ENCODE measurements at regions not wholly inside any gene's neighbourhood (a gene's known extent, or its start where the extent isn't known, plus 50 kb on each side); places are given as distances from the start of the nearest gene placed in this dataset.
"Not testable (repeated sequence)": the region's sequence is repeated elsewhere in the genome, so short reads cannot be mapped to it uniquely, and the experiment has no call there.

DNA sequence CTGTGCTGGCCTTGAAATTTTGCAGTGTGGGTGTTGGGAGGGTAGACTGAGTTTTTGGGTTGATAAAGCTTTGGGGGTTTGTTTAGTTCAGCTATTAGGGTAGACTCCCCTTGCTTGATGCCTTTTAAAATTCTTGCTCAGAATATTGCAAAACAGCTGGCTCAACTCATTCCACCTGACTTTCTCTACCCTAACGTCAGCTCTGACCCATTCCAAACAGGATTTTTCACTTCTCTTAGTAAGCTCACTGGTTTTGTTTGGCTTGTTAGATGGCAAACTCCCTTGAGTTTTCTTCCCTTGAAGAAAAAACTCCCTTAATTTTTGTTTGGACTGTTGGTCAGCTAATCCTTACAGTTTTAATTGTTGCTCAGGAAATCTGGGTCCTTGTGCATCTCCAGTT, 195.1 kb upstream of the DTNA start:
- Histone ChIP-seq H3K36me3 (ENCODE audit: control insufficient read depth in 5 of 5, insufficient read depth in 5 of 5, low read length in 5 of 5) (no peaks in the 10 kb centered on the region), H3K9me3 (ENCODE audit: control insufficient read depth in 5 of 5, low read length in 5 of 5) (no peaks in the 10 kb centered on the region)

DNA sequence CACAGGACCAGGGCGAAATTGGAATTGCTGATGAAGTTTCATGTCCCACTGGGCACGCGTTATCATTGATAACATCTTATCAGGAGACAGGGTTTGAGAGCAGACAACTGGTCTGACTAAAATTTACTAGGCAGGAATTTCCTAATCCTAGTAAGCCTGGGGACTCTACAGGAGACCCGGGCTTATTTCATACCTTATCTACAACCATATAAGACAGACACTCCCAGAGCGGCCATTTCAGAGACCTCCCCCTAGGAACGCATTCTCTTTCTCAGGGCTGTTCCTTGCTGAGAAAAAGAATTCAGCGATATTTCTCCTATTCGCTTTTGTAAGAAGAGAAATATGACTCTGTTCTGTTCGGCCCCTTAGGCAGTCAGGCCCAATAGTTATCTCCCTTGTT, 193.7 kb upstream of the DTNA start:
- not testable (repeated sequence) for H3K9me3 ChIP-seq (ENCODE audit: control insufficient read depth in 5 of 5, low read length in 5 of 5); H3K27ac ChIP-seq (ENCODE audit: low read depth, low read length); H3K9ac ChIP-seq (ENCODE audit: low read length in 5 of 5); H3K36me3 ChIP-seq (ENCODE audit: control insufficient read depth in 5 of 5, insufficient read depth in 5 of 5, low read length in 5 of 5); H3K4me3 ChIP-seq (ENCODE audit: low read depth in 1 of 5, low read length in 5 of 5); H3K27me3 ChIP-seq (ENCODE audit: control insufficient read depth in 5 of 5, insufficient read depth in 4 of 5, low read length in 5 of 5); H3K4me1 ChIP-seq (ENCODE audit: control insufficient read depth in 5 of 5, insufficient read depth in 5 of 5, low read length in 5 of 5)

More for the DNA sequence above, 195.1 kb upstream of the DTNA start:
- no peak overlapping the region for H3K9ac ChIP-seq (ENCODE audit: low read length in 5 of 5)
- H3K4me3 ChIP-seq (ENCODE audit: low read depth in 1 of 5, low read length in 5 of 5) = no peak overlapping the region
- no peaks in the 10 kb centered on the region for H3K27me3 ChIP-seq (ENCODE audit: control insufficient read depth in 5 of 5, insufficient read depth in 4 of 5, low read length in 5 of 5)
- H3K4me1 ChIP-seq (ENCODE audit: control insufficient read depth in 5 of 5, insufficient read depth in 5 of 5, low read length in 5 of 5) = peaks cover 0 to 4% (median 0%) of the 10 kb centered on the region in 5 donors
- H3K27ac ChIP-seq (ENCODE audit: low read depth, low read length) = no peak overlapping the region

DNA sequence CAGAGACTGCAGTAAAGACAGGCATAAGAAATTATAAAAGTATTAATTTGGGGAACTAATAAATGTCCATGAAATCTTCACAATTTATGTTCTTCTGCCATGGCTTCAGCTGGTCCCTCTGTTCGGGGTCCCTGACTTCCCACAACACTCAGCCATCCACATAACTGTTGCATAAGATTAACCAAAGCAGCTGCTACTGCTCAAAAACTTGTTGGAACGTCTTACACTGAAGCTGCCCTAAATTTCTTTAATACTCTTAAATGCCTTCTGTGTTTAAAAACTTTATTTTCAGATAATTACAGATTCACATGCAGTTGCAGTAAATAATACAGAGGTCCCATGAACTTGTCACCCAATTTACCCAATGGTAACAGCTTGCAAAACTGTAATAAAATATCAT, 193.1 kb upstream of the DTNA start:
- H3K36me3 ChIP-seq (ENCODE audit: control insufficient read depth in 5 of 5, insufficient read depth in 5 of 5, low read length in 5 of 5); H3K27ac ChIP-seq (ENCODE audit: low read depth, low read length); H3K9ac ChIP-seq (ENCODE audit: low read length in 5 of 5); H3K27me3 ChIP-seq (ENCODE audit: control insufficient read depth in 5 of 5, insufficient read depth in 4 of 5, low read length in 5 of 5); H3K9me3 ChIP-seq (ENCODE audit: control insufficient read depth in 5 of 5, low read length in 5 of 5); H3K4me1 ChIP-seq (ENCODE audit: control insufficient read depth in 5 of 5, insufficient read depth in 5 of 5, low read length in 5 of 5); H3K4me3 ChIP-seq (ENCODE audit: low read depth in 1 of 5, low read length in 5 of 5): not testable (repeated sequence)

DNA sequence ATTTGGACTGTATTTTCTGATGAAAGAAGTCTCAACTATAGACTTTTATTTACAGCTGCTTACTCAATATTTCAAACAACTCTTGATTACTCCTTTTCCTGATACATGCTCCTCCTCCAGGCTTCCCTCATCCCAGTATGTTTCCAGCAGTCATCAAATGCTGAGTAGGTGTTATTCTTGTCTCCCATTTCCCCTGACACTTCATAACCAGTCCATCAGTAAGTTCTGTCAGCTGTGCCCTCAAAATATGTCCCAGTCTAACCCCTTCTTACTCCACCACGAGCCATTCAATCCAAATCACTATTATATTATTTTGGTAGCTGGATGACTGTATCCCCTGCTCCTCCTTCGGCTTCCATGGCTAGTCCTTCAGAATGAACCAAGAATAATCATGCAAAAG, 189.1 kb upstream of the DTNA start:
- Histone ChIP-seq H3K27me3 (ENCODE audit: control insufficient read depth in 5 of 5, insufficient read depth in 4 of 5, low read length in 5 of 5) (no peaks in the 10 kb centered on the region), H3K4me1 (ENCODE audit: control insufficient read depth in 5 of 5, insufficient read depth in 5 of 5, low read length in 5 of 5) (peaks cover 0 to 5% (median 0%) of the 10 kb centered on the region in 5 donors), H3K4me3 (ENCODE audit: low read depth in 1 of 5, low read length in 5 of 5) (no peak overlapping the region), H3K9ac (ENCODE audit: low read length in 5 of 5) (no peak overlapping the region), H3K9me3 (ENCODE audit: control insufficient read depth in 5 of 5, low read length in 5 of 5) (no peaks in the 10 kb centered on the region), H3K36me3 (ENCODE audit: control insufficient read depth in 5 of 5, insufficient read depth in 5 of 5, low read length in 5 of 5) (no peaks in the 10 kb centered on the region), H3K27ac (ENCODE audit: low read depth, low read length) (no peak overlapping the region)

DNA sequence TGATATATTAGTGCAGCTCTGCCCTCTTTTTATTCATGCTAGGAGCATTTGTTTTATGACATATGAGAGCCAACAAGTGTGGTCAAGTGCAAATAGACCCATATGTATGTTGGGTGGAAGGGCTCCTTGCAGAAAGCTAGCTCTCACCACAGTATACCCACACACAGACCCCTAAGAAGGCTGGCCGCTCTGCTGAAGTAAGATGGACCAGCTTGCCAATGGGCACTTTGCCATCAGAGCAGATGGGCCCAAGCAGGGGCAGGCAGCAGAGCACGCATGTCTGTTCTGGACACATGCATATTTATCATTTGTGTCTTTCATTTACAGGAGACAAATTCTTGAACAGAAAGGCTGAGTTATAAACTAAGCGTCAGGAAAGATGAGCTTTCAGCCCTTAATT, 187.5 kb upstream of the DTNA start:
- H3K36me3 ChIP-seq (ENCODE audit: control insufficient read depth in 5 of 5, insufficient read depth in 5 of 5, low read length in 5 of 5) = no peaks in the 10 kb centered on the region
- no peak overlapping the region for H3K4me3 ChIP-seq (ENCODE audit: low read depth in 1 of 5, low read length in 5 of 5)
- no peaks in the 10 kb centered on the region for H3K9me3 ChIP-seq (ENCODE audit: control insufficient read depth in 5 of 5, low read length in 5 of 5)
- no peak overlapping the region for H3K27ac ChIP-seq (ENCODE audit: low read depth, low read length)
- no peaks in the 10 kb centered on the region for H3K27me3 ChIP-seq (ENCODE audit: control insufficient read depth in 5 of 5, insufficient read depth in 4 of 5, low read length in 5 of 5)
- no peak overlapping the region for H3K9ac ChIP-seq (ENCODE audit: low read length in 5 of 5)
- H3K4me1 ChIP-seq (ENCODE audit: control insufficient read depth in 5 of 5, insufficient read depth in 5 of 5, low read length in 5 of 5) = peaks cover 0 to 11% (median 0%) of the 10 kb centered on the region in 5 donors

DNA sequence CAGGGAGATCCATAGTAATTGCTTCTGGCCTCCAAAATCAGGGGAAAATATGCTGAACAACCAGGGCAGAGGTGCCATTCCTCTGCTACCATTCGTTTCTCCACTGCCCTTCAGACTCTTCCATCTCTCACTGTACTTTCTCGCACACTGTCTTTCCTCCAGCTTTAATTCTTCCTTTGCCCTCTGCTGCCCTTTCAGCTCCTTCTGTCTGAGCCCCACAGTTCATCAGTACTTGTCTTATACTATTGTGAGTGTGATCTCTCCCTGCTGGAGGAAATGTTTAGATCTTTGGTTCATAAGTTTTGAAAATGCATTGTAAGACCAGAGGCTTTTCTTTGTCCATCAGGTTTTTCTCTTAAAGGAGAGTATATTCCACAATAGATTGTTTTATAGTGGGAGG, 184.9 kb upstream of the DTNA start:
- H3K27me3 ChIP-seq (ENCODE audit: control insufficient read depth in 5 of 5, insufficient read depth in 4 of 5, low read length in 5 of 5) = no peaks in the 10 kb centered on the region
- no peak overlapping the region for H3K4me3 ChIP-seq (ENCODE audit: low read depth in 1 of 5, low read length in 5 of 5)
- no peaks in the 10 kb centered on the region for H3K36me3 ChIP-seq (ENCODE audit: control insufficient read depth in 5 of 5, insufficient read depth in 5 of 5, low read length in 5 of 5)
- peaks cover 0 to 21% (median 0%) of the 10 kb centered on the region in 5 donors for H3K4me1 ChIP-seq (ENCODE audit: control insufficient read depth in 5 of 5, insufficient read depth in 5 of 5, low read length in 5 of 5)
- H3K9me3 ChIP-seq (ENCODE audit: control insufficient read depth in 5 of 5, low read length in 5 of 5) = no peaks in the 10 kb centered on the region
- H3K27ac ChIP-seq (ENCODE audit: low read depth, low read length) = no peak overlapping the region
- H3K9ac ChIP-seq (ENCODE audit: low read length in 5 of 5) = no peak overlapping the region

DNA sequence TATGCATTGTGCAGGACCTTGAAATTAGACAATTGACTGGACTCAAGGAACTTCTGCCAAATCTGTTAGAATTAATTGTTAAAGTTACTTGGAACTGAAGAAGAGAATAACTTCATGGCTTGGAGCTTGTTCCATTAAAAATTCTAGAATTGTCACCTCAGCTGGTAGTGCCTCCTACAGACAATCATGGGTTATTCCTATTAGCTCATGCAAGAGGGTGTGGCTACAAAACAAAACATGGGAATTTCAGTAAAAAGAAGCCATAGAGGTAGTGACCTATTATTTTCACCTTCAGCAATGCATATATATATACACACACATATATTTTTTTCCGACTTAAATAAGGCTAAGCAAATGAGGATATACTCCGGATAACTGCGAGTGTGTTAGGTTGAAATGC, 181.9 kb upstream of the DTNA start:
- H3K9ac ChIP-seq (ENCODE audit: low read length in 5 of 5) = no peak overlapping the region
- H3K4me1 ChIP-seq (ENCODE audit: control insufficient read depth in 5 of 5, insufficient read depth in 5 of 5, low read length in 5 of 5) = peaks cover 0 to 19% (median 0%) of the 10 kb centered on the region in 5 donors
- H3K27ac ChIP-seq (ENCODE audit: low read depth, low read length) = no peak overlapping the region

DNA sequence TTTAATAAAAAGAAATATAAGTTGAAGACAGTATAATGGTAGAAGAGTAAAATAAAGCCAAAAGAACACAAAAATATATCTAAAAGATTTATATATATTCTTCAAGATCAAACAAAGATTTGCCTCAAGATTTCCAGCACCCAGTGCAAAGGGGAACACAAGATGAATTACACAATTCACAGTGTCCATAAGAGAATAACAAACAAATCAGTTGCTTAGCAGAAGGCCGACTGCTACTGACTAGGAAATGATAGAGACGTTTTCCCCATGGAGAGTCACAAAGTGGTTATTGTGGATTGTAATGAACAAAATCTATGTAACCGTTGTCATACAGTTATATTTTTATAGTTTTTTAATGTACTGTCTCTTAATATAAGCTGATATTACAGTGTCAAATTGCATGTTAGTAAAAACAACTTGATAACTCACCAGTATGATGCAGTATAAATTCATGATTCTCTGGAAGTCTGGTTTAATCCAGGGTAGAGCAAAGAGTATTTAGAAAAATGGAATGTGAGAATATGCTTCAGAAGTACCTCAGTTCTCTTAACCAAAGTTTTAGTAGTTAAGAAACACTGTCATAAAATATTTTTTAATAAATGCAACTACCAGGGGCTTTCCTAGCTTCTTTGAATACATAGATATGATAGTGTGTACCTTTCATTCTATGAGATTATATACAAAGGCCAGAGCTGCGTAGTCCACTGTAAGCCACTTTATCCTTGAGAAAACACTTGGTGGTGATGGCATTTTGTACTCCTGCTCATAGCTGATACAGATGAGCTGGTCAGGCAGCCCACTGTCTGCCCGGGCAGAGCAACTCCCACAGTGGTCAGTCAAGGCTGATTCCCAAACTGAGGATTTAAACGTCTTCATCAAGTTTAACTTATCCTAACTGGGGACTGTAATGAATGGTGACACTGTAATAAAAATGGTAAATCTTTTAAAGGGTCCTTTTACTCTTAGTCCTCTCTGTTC, 180.5 kb upstream of the DTNA start:
- H3K27me3 ChIP-seq (ENCODE audit: control insufficient read depth in 5 of 5, insufficient read depth in 4 of 5, low read length in 5 of 5) = no peaks in the 10 kb centered on the region
- no peak overlapping the region for H3K27ac ChIP-seq (ENCODE audit: low read depth, low read length)
- H3K4me3 ChIP-seq (ENCODE audit: low read depth in 1 of 5, low read length in 5 of 5) = no peak overlapping the region
- H3K36me3 ChIP-seq (ENCODE audit: control insufficient read depth in 5 of 5, insufficient read depth in 5 of 5, low read length in 5 of 5) = no peaks in the 10 kb centered on the region
- no peak overlapping the region for H3K9ac ChIP-seq (ENCODE audit: low read length in 5 of 5)
- no peaks in the 10 kb centered on the region for H3K9me3 ChIP-seq (ENCODE audit: control insufficient read depth in 5 of 5, low read length in 5 of 5)
- peaks cover 0 to 19% (median 0%) of the 10 kb centered on the region in 5 donors for H3K4me1 ChIP-seq (ENCODE audit: control insufficient read depth in 5 of 5, insufficient read depth in 5 of 5, low read length in 5 of 5)

More for the DNA sequence above, 181.9 kb upstream of the DTNA start:
- no peak overlapping the region for H3K4me3 ChIP-seq (ENCODE audit: low read depth in 1 of 5, low read length in 5 of 5)
- no peaks in the 10 kb centered on the region for H3K9me3 ChIP-seq (ENCODE audit: control insufficient read depth in 5 of 5, low read length in 5 of 5)
- H3K27me3 ChIP-seq (ENCODE audit: control insufficient read depth in 5 of 5, insufficient read depth in 4 of 5, low read length in 5 of 5) = no peaks in the 10 kb centered on the region
- no peaks in the 10 kb centered on the region for H3K36me3 ChIP-seq (ENCODE audit: control insufficient read depth in 5 of 5, insufficient read depth in 5 of 5, low read length in 5 of 5)

DNA sequence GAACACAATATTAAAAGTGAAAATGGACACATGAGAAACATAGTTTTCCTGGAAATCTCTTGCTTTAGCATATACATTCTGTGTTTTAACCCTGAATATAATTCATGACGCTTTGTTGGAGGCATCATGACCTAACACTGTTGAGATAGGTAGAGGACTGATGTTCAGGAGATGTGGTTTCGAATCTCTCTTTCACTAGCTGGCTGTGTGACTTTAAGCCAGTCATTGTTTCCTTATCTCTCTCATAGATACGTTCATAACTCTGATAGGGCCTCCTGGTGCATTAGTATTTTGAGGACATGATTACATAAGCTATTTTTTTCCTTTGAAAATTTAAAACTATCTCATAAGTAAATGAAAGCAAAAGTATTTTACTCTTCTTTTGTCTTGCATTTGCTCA, 179.0 kb upstream of the DTNA start:
- no peaks in the 10 kb centered on the region for H3K27me3 ChIP-seq (ENCODE audit: control insufficient read depth in 5 of 5, insufficient read depth in 4 of 5, low read length in 5 of 5)
- no peak overlapping the region for H3K9ac ChIP-seq (ENCODE audit: low read length in 5 of 5)
- peaks cover 0 to 19% (median 0%) of the 10 kb centered on the region in 5 donors for H3K4me1 ChIP-seq (ENCODE audit: control insufficient read depth in 5 of 5, insufficient read depth in 5 of 5, low read length in 5 of 5)
- no peaks in the 10 kb centered on the region for H3K9me3 ChIP-seq (ENCODE audit: control insufficient read depth in 5 of 5, low read length in 5 of 5)
- H3K4me3 ChIP-seq (ENCODE audit: low read depth in 1 of 5, low read length in 5 of 5) = no peak overlapping the region
- no peaks in the 10 kb centered on the region for H3K36me3 ChIP-seq (ENCODE audit: control insufficient read depth in 5 of 5, insufficient read depth in 5 of 5, low read length in 5 of 5)
- H3K27ac ChIP-seq (ENCODE audit: low read depth, low read length) = no peak overlapping the region

DNA sequence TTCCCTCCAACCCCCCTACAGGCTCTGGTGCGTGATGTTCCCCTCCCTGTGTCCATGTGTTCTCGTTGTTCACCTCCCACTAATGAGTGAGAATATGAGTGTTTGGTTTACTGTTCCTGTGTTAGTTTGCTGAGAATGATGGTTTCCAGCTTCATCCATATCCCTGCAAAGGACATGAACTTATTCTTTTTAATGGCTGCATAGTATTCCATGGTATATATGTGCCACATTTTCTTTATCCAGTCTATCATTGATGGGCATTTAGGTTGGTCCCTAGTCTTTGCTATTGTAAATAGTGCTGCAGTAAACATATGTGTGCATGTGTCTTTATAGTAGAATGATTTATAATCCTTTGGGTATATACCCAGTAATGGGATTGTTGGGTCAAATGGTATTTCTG, 175.5 kb upstream of the DTNA start:
- H3K9ac ChIP-seq (ENCODE audit: low read length in 5 of 5); H3K4me3 ChIP-seq (ENCODE audit: low read depth in 1 of 5, low read length in 5 of 5); H3K9me3 ChIP-seq (ENCODE audit: control insufficient read depth in 5 of 5, low read length in 5 of 5); H3K27ac ChIP-seq (ENCODE audit: low read depth, low read length); H3K36me3 ChIP-seq (ENCODE audit: control insufficient read depth in 5 of 5, insufficient read depth in 5 of 5, low read length in 5 of 5); H3K27me3 ChIP-seq (ENCODE audit: control insufficient read depth in 5 of 5, insufficient read depth in 4 of 5, low read length in 5 of 5); H3K4me1 ChIP-seq (ENCODE audit: control insufficient read depth in 5 of 5, insufficient read depth in 5 of 5, low read length in 5 of 5): not testable (repeated sequence)
